Esophagus squamous epithelium (tissue), 4 donors: ENCODE measurements at regions not wholly inside any gene's neighbourhood (a gene's known extent, or its start where the extent isn't known, plus 50 kb on each side); places are given as distances from the start of the nearest gene placed in this dataset.
"Not testable (repeated sequence)": the region's sequence is repeated elsewhere in the genome, so short reads cannot be mapped to it uniquely, and the experiment has no call there.

Experiments used
- CTCF ChIP-seq, 6 experiments: fragments of 450-650 bp in 4 of 6; fragments of 200-600 bp in 2 of 6; sonication (generic) in 2 of 6; IDR thresholded peaks; one replicate each; pipeline ENCODE4 v1.5.1; 2016 to 2019; ENCODE audit warnings: antibody characterized with exemption in 6 of 6, mild to moderate bottlenecking in 4 of 6, moderate library complexity in 4 of 6
- POLR2A ChIP-seq, 4 donors: fragments of 450-650 bp; IDR thresholded peaks; one replicate each; pipeline ENCODE4 v1.6.1; 2017; ENCODE audit warnings: antibody characterized with exemption in 4 of 4, mild to moderate bottlenecking in 4 of 4, moderate library complexity in 3 of 4

- TF ChIP-seq CTCF, POLR2A (IDR thresholded peaks at IDR 0.05): not testable (repeated sequence)
These were observed 229.6 kb downstream of the ALG10 start for GRCh38 chr12:34251879-34252278.
